GM12864 (cell line): ENCODE measurements at regions not wholly inside any gene's neighbourhood (a gene's known extent, or its start where the extent isn't known, plus 50 kb on each side); places are given as distances from the start of the nearest gene placed in this dataset.

Experiments used
- DNase-seq: peaks from one replicate; pipeline ENCODE4 v3.0.0-alpha.2; 2011; ENCODE audit warnings: low read depth
- H3K4me3 ChIP-seq: 2 replicates; pipeline ENCODE4 v1.5.1; 2011; ENCODE audit warnings: mild to moderate bottlenecking, low read depth, low read length, control low read depth
- TF ChIP-seq, protein P1 (sequence below): IDR thresholded peaks from 2 replicates; pipeline ENCODE4 v1.5.1; 2011; ENCODE audit warnings: low read depth, mild to moderate bottlenecking, moderate library complexity, low read length, control low read depth, inconsistent platforms; ENCODE audit errors: missing control alignments

DNA sequence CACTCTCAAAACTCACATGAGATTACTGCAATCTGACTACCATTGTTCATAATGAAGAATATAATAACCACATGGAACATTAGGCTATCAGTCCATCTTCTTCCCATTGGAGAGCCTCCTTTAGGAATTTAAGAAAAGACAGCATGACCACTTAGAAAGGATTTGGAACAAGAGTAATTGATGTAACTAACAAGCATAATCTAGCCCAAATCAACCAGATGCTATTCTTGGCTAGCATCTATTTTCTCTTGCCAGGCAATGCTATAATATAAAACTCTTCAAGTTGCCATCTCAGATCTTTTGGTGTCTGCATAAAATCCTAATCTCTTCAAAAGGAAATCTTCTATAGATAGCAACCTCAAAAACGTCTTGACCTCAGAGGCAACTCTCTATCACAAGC is 152.0 kb upstream of the REG3G start:
- DNase-seq: no peak
- TF ChIP-seq, protein P1, sequence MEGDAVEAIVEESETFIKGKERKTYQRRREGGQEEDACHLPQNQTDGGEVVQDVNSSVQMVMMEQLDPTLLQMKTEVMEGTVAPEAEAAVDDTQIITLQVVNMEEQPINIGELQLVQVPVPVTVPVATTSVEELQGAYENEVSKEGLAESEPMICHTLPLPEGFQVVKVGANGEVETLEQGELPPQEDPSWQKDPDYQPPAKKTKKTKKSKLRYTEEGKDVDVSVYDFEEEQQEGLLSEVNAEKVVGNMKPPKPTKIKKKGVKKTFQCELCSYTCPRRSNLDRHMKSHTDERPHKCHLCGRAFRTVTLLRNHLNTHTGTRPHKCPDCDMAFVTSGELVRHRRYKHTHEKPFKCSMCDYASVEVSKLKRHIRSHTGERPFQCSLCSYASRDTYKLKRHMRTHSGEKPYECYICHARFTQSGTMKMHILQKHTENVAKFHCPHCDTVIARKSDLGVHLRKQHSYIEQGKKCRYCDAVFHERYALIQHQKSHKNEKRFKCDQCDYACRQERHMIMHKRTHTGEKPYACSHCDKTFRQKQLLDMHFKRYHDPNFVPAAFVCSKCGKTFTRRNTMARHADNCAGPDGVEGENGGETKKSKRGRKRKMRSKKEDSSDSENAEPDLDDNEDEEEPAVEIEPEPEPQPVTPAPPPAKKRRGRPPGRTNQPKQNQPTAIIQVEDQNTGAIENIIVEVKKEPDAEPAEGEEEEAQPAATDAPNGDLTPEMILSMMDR: no peak
- no peak overlapping the region for H3K4me3 ChIP-seq

DNA sequence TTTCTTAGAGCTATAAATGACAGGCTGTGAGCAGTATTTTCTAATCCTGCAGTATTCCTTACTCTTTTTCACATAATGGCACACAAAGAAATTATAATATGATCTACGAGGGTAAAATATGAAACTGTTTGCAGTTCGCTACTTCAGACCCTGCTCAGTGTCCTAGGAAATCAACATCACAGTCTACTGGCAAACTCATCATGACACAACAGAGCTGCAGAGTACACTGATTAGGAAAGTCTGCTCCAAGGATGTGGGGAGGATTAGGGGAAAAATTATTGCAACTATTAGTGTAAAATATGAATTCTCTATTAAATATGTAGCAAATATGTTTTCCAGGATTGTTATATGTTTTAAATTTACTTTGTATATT is 149.2 kb upstream of the REG3G start:
- no peak for DNase-seq
- no peak overlapping the region for H3K4me3 ChIP-seq
- TF ChIP-seq, protein P1: no peak

DNA sequence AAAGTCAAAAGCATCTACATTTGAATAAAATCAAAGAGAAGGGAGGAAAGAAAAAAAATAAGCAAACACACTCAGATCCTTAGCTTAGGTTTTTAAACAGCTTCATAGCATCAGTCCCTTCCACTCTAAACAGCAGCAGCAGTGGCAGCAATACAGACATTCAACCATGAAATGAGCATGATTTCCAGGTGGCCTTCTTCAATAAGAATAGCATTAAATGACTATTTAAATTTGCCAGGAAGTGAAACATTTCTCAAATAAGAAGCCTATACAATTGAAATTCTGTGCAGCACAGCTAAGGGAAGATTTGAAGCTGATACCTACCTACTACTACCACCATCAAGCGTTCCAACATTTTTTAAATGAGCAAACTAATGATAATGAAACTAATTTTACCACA is 138.1 kb upstream of the REG3G start:
- no peak for DNase-seq
- H3K4me3 ChIP-seq: no peak overlapping the region
- TF ChIP-seq, protein P1: no peak

DNA sequence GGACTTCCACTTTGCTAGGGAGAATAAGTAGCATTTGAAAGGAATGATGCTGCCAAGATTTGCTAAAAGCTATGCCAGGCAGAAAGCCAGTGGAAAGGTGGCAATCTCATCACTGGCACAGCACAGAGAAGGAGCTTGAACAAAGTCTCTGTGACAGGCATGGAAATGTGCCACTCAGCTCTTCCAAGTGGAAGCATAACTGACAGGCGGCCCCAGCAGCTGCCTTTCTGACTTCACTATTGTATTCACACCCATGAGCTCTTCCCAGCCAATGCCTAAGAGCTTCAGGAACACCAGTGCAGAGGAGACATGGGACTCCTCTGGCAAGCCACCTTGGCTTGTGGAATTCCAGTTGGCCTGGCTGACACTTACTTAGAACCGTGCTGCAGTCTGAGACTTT is 134.6 kb upstream of the REG3G start:
- no peak for DNase-seq
- H3K4me3 ChIP-seq: no peak overlapping the region
- TF ChIP-seq, protein P1: no peak

DNA sequence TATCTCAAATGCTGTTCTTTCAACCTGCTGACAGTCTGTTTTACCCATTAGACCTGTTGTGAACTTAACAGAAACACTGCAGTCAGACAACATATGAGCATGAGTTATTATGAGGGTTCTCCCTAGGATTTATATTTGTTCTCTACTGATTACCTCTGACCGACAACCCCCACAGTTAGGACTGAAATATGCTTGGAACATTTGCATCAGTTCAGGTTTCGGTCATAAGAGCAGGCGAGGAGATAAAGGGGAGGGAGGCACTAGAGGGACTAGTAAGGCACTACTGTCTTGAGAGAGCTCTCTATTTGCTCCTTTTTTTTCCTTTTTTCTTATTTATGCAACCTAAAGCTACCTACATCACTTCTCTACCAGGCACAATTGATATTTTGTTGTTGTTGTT is 133.2 kb upstream of the REG3G start:
- TF ChIP-seq, protein P1: no peak
- DNase-seq: no peak
- no peak overlapping the region for H3K4me3 ChIP-seq

DNA sequence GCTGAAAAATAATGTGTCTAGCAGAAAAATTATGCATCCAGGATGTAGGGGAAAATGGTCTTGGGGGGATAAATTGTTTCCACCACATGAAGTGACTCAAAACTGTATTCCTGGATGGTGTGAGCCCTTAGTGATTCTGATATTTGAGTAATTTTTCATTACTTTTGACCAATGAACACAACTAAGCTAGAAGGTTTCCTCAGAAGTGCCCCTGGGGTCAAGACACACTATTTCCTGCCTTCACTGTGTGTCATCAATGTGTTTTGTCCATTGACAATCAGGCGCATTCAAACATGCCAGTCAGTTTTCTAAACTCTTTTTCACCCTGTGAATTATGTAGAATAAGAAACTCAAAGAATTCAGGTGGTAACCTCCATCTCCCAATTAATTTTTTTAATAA is 130.5 kb upstream of the REG3G start:
- DNase-seq: no peak
- no peak overlapping the region for H3K4me3 ChIP-seq
- TF ChIP-seq, protein P1: no peak

DNA sequence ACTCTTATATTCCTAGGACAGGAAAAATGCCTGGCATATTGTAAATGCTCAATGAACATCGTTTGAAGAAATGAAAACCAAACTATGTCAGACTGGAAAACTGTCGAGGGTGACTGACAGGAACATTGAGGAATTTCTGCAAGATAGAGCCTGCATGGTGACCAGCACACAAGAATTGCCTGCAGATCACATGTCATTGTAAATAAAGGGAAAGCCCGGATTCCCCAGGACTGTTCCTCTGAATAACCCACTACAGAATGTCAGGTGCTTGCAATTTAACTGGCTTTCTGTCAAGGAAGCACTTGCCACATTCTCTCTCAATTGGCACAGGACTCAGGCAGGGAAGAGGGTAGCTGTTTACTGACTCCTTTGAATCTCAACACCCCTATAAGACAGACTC is 129.0 kb upstream of the REG3G start:
- no peak overlapping the region for H3K4me3 ChIP-seq
- TF ChIP-seq, protein P1: no peak
- no peak for DNase-seq
